Panc1 (cell line): ENCODE measurements at regions not wholly inside any gene's neighbourhood (a gene's known extent, or its start where the extent isn't known, plus 50 kb on each side); places are given as distances from the start of the nearest gene placed in this dataset.

Experiments used
- ATAC-seq: fragments of 200-7000 bp; cut with Tn5 transposase; 2 replicates; pipeline ENCODE4 v1.9.1; 2020; ENCODE audit warnings: mild to moderate bottlenecking, moderate library complexity
- BruUV-seq: library from RNA; stranded (reverse); fragments of 400-500 nt; replicated peaks from 2 replicates; lab custom pipeline; 2021; lab: Mats Ljungman, UMichigan
- CTCF ChIA-PET: fragments of 300-600 bp; sonication (Branson Sonifier 250); formaldehyde crosslinking; loops from one replicate; lab custom pipeline; 2022; ENCODE audit warnings: antibody characterized with exemption; lab: Charles Lee
- POLR2A ChIA-PET: fragments of 300-600 bp; sonication (Branson Sonifier 250); formaldehyde crosslinking; loops from one replicate; lab custom pipeline; 2022; ENCODE audit warnings: antibody characterized with exemption; lab: Charles Lee
- DNase-seq: peaks from one replicate; pipeline ENCODE4 v3.0.0-alpha.2; 2010; ENCODE audit warnings: low read depth, low spot score
- H3K27ac ChIP-seq: 2 replicates; pipeline ENCODE4 v1.5.1; 2011; ENCODE audit warnings: mild to moderate bottlenecking, low read length, inconsistent platforms
- H3K27me3 ChIP-seq: fragments of 200-500 bp; sonication (Bioruptor generic); 2 replicates; pipeline ENCODE4 v1.6.0; 2014; ENCODE audit warnings: low read length, inconsistent platforms; ENCODE audit not compliant: control insufficient read depth, insufficient read depth
- H3K36me3 ChIP-seq: fragments of 200-500 bp; sonication (Bioruptor generic); 2 replicates; pipeline ENCODE4 v1.5.1; 2014; ENCODE audit warnings: inconsistent platforms, mild to moderate bottlenecking, low read length, moderate library complexity; ENCODE audit not compliant: control insufficient read depth, insufficient read depth
- H3K4me1 ChIP-seq: 2 replicates; pipeline ENCODE4 v1.5.1; 2011; ENCODE audit warnings: inconsistent platforms, mild to moderate bottlenecking, low read length, moderate library complexity; ENCODE audit not compliant: control insufficient read depth, insufficient read depth
- H3K4me3 ChIP-seq, 2 experiments: 2 replicates each; pipeline ENCODE4 v1.5.1; 2011 to 2012; ENCODE audit warnings: low read depth in 2 of 2, low read length in 2 of 2, mild to moderate bottlenecking in 2 of 2, inconsistent platforms in 1 of 2, moderate library complexity in 1 of 2
- H3K9me3 ChIP-seq: fragments of 200-500 bp; sonication (Bioruptor generic); 2 replicates; pipeline ENCODE4 v1.5.1; 2014; ENCODE audit warnings: low read depth, mild to moderate bottlenecking, inconsistent platforms, low read length, moderate library complexity; ENCODE audit not compliant: control insufficient read depth, insufficient read depth
- CTCF ChIP-seq: fragments of 450-650 bp; IDR thresholded peaks from 2 replicates; pipeline ENCODE4 v1.5.1; 2017; ENCODE audit warnings: mild to moderate bottlenecking
- POLR2AphosphoS5 ChIP-seq: IDR thresholded peaks from 2 replicates; pipeline ENCODE4 v1.6.1; 2012; ENCODE audit warnings: mild to moderate bottlenecking, low read depth, low read length, moderate library complexity
- REST ChIP-seq, 2 experiments: IDR thresholded peaks; 2 replicates each; pipeline ENCODE4 v1.6.1; 2011 to 2012; ENCODE audit warnings: low read depth in 2 of 2, control low read depth in 1 of 2, low read length in 1 of 2, mild to moderate bottlenecking in 1 of 2, moderate library complexity in 1 of 2; ENCODE audit not compliant: insufficient read depth in 1 of 2
- SIN3A ChIP-seq: IDR thresholded peaks from 2 replicates; pipeline ENCODE4 v1.6.1; 2012; ENCODE audit warnings: low read depth, mild to moderate bottlenecking, low read length, moderate library complexity, borderline replicate concordance; ENCODE audit not compliant: insufficient read depth
- TCF7L2 ChIP-seq: IDR thresholded peaks from 2 replicates; pipeline ENCODE4 v1.6.1; 2011; ENCODE audit warnings: mild to moderate bottlenecking, low read depth, low read length, inconsistent platforms
- in situ Hi-C: cut with HindIII; loops from 2 replicates; pipeline ENCODE4 v1.10.0; 2016; ENCODE audit warnings: low sequenced_read_pairs, low pct_unique_long_range_greater_than_20kb
- intact Hi-C: fragments of 100-400 bp; cut with micrococcal nuclease; formaldehyde crosslinking; loops from one replicate; pipeline ENCODE4 v1.10.0; 2022; ENCODE audit not compliant: unreplicated experiment

- no peaks in the 10 kb centered on the region for H3K36me3 ChIP-seq
- ChIA-PET POLR2A (no interaction called here), CTCF (no interaction called here)
- in situ Hi-C loops: no loop called here
- BruUV-seq: no TSS peak
- no peak overlapping the region for H3K27ac ChIP-seq
- no peaks in the 10 kb centered on the region for H3K27me3 ChIP-seq
- H3K4me3 ChIP-seq: no peak overlapping the region
- DNase-seq (no peak), ATAC-seq (no peak)
- TF ChIP-seq CTCF: no peak
- no peak for TF ChIP-seq REST (IDR thresholded peaks at IDR 0.05; ENCODE audit: insufficient read depth in 1 of 2, low read depth in 2 of 2, low read length in 1 of 2)
- TF ChIP-seq SIN3A: no peak
- TF ChIP-seq POLR2AphosphoS5: no peak
- TF ChIP-seq TCF7L2: no peak
- intact Hi-C loops: no loop called here
- no peaks in the 10 kb centered on the region for H3K9me3 ChIP-seq
- no peaks in the 10 kb centered on the region for H3K4me1 ChIP-seq
Observed at GRCh38 chr2:445896-446295, 158.0 kb upstream of the ALKAL2 start.

- DNase-seq (no peak), ATAC-seq (no peak)
- ChIA-PET POLR2A (no interaction called here), CTCF (no interaction called here)
- Histone ChIP-seq H3K27me3 (no peaks in the 10 kb centered on the region), H3K27ac (no peak overlapping the region), H3K4me1 (no peaks in the 10 kb centered on the region), H3K36me3 (no peaks in the 10 kb centered on the region), H3K4me3 (no peak overlapping the region), H3K9me3 (no peaks in the 10 kb centered on the region)
- BruUV-seq: no TSS peak
- intact Hi-C loops: no loop called here
- TF ChIP-seq POLR2AphosphoS5: no peak
- TF ChIP-seq CTCF: no peak
- no peak for TF ChIP-seq SIN3A
- TF ChIP-seq REST (IDR thresholded peaks at IDR 0.05; ENCODE audit: insufficient read depth in 1 of 2, low read depth in 2 of 2, low read length in 1 of 2): no peak
- TF ChIP-seq TCF7L2: no peak
- in situ Hi-C loops: no loop called here
Observed at GRCh38 chr2:444937-445884, 157.3 kb upstream of the ALKAL2 start.
